Muscle of leg (tissue), 3 donors: ENCODE measurements at regions not wholly inside any gene's neighbourhood (a gene's known extent, or its start where the extent isn't known, plus 50 kb on each side); places are given as distances from the start of the nearest gene placed in this dataset.
A peak's percentile ranks its signal among the peaks of the same experiment; 100 is the strongest.

ENCODE experiments used
- DNase-seq: peaks from one replicate; pipeline ENCODE4 v3.0.0; 2013
- H3K27ac ChIP-seq: one replicate; pipeline ENCODE4 v1.5.1; 2013; ENCODE audit warnings: mild to moderate bottlenecking, low read length, control low read depth
- H3K27me3 ChIP-seq: one replicate; pipeline ENCODE4 v1.6.1; 2013; ENCODE audit warnings: low read length; ENCODE audit not compliant: control insufficient read depth, insufficient read depth
- H3K36me3 ChIP-seq: one replicate; pipeline ENCODE4 v1.6.1; 2013; ENCODE audit warnings: low read length; ENCODE audit not compliant: control insufficient read depth, insufficient read depth
- H3K4me1 ChIP-seq: one replicate; pipeline ENCODE4 v1.6.1; 2013; ENCODE audit warnings: low read length; ENCODE audit not compliant: control insufficient read depth, insufficient read depth
- H3K4me3 ChIP-seq: one replicate; pipeline ENCODE4 v1.5.1; 2013; ENCODE audit warnings: low read length, control low read depth
- H3K9me3 ChIP-seq: replicated peaks from 2 replicates; pipeline ENCODE4 v1.6.1; 2013; ENCODE audit warnings: low read depth, low read length; ENCODE audit not compliant: control insufficient read depth
- WGBS: methylation state at CpG from one replicate; pipeline ENCODE4 v1.1.5; 2013; ENCODE audit warnings: missing lambda C conversion rate; ENCODE audit not compliant: insufficient coverage; 5-methylcytosine and 5-hydroxymethylcytosine counted together

DNA sequence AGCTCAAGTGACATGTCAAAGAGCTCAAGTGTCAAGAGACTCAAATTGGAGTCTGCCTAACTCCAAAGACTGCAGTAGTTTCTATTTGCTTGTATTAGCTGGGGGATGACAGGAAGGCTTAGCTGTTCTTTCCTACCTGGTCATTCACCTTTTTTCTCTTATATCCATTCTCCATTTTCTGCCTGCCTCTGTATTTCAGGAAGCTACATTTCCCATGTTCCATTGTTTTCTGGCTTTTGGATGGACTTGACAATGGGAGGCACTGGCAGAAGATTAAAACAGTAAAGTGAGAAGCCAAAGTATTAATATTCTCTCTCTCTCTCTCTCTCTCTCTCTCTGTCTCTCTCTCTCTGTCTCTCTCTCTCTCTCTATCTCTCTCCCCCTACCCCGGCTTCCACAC is 135.7 kb upstream of the ADAMTS18 start:
- no CpG with 5 or more reads among the region's 1 CpG for WGBS
- no peaks in the 10 kb centered on the region for H3K4me1 ChIP-seq
- H3K4me3 ChIP-seq = no peak overlapping the region
- H3K9me3 ChIP-seq = no peaks in the 10 kb centered on the region
- no peak overlapping the region for H3K27ac ChIP-seq
- no peaks in the 10 kb centered on the region for H3K36me3 ChIP-seq
- H3K27me3 ChIP-seq = no peaks in the 10 kb centered on the region
- DNase-seq = no peak

GRCh38 chr16:77571115-77571862 is 136.5 kb upstream of the ADAMTS18 start:
- H3K36me3 ChIP-seq = no peaks in the 10 kb centered on the region
- WGBS = no CpG with 5 or more reads among the region's 4 CpGs
- no peak overlapping the region for H3K4me3 ChIP-seq
- H3K4me1 ChIP-seq = no peaks in the 10 kb centered on the region
- H3K9me3 ChIP-seq = no peaks in the 10 kb centered on the region
- H3K27ac ChIP-seq = no peak overlapping the region
- no peaks in the 10 kb centered on the region for H3K27me3 ChIP-seq
- DNase-seq = no peak

DNA sequence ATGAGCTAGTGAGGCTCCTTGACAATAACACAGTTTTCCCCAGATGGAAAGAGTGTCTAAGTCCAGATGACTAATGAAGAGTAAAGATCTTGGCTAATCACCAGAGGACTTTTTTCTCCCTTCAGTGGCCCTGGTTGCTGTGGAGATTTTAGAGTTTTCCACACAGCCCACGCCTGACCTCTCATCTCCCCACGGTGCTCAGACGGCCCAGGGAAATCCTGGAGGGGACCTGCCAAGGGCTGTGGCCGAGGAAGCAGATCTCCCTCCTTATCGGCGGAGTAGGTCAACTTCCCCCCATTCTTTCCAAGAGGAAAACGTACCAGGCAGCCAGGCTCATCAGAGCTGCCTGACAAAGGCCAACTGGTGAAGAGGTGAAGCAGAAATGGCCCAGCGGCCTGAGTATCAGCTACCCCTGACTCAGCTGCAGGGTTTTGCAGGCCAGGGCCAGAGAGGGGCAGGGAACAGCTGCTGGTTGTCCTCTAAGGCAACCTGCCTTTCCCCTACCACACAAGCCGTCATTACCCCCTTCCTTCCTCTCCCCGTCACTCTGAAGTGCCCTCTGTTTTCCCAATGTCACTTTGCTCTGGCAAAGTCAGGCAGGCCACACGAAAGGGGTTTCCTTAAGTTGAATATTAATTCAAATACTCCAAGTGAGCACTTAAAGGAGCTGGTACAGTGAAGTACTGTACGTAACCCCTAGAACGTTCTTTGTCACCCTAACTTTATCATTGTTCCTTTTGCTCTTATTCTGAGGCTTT is 140.2 kb upstream of the ADAMTS18 start:
- H3K27me3 ChIP-seq = no peaks in the 10 kb centered on the region
- no peak overlapping the region for H3K27ac ChIP-seq
- H3K4me1 ChIP-seq = no peaks in the 10 kb centered on the region
- 47% methylated on average over 6 of the region's 13 CpGs for WGBS
- H3K4me3 ChIP-seq = no peak overlapping the region
- no peaks in the 10 kb centered on the region for H3K9me3 ChIP-seq
- peak; percentile 27 for DNase-seq
- H3K36me3 ChIP-seq = no peaks in the 10 kb centered on the region

- Histone ChIP-seq H3K4me3 (no peak overlapping the region), H3K4me1 (no peaks in the 10 kb centered on the region), H3K9me3 (no peaks in the 10 kb centered on the region), H3K36me3 (no peaks in the 10 kb centered on the region), H3K27me3 (peaks cover 3% of the 10 kb centered on the region), H3K27ac (no peak overlapping the region)
- peak; percentile 40 for DNase-seq
- 26% methylated on average over 2 of the region's 3 CpGs for WGBS
These were observed 142.9 kb upstream of the NUDT7 start for GRCh38 chr16:77579351-77579891.

GRCh38 chr16:77581706-77582105 is 140.6 kb upstream of the NUDT7 start:
- WGBS = 24% methylated on average over 2 of the region's 2 CpGs
- Histone ChIP-seq H3K36me3 (no peaks in the 10 kb centered on the region), H3K4me3 (no peak overlapping the region), H3K27me3 (peaks cover 3% of the 10 kb centered on the region), H3K4me1 (no peaks in the 10 kb centered on the region), H3K27ac (no peak overlapping the region), H3K9me3 (no peaks in the 10 kb centered on the region)
- no peak for DNase-seq

- DNase-seq = peak; percentile 60
These were observed 138.0 kb upstream of the NUDT7 start for GRCh38 chr16:77584205-77584859.

GRCh38 chr16:77585379-77586251 is 136.7 kb upstream of the NUDT7 start:
- peaks cover 10% of the 10 kb centered on the region for H3K27me3 ChIP-seq
- no peaks in the 10 kb centered on the region for H3K9me3 ChIP-seq
- no peaks in the 10 kb centered on the region for H3K4me1 ChIP-seq
- DNase-seq = no peak
- no peaks in the 10 kb centered on the region for H3K36me3 ChIP-seq
- peak overlapping the region; percentile 23 for H3K27ac ChIP-seq
- WGBS = 49% methylated on average over 10 of the region's 16 CpGs
- no peak overlapping the region for H3K4me3 ChIP-seq

More at GRCh38 chr16:77584205-77584859, 138.0 kb upstream of the NUDT7 start:
- H3K4me1 ChIP-seq = no peaks in the 10 kb centered on the region
- H3K4me3 ChIP-seq = no peak overlapping the region
- H3K27ac ChIP-seq = no peak overlapping the region
- H3K36me3 ChIP-seq = no peaks in the 10 kb centered on the region
- H3K9me3 ChIP-seq = no peaks in the 10 kb centered on the region
- WGBS = 25% methylated on average over 4 of the region's 7 CpGs
- peaks cover 10% of the 10 kb centered on the region for H3K27me3 ChIP-seq

DNA sequence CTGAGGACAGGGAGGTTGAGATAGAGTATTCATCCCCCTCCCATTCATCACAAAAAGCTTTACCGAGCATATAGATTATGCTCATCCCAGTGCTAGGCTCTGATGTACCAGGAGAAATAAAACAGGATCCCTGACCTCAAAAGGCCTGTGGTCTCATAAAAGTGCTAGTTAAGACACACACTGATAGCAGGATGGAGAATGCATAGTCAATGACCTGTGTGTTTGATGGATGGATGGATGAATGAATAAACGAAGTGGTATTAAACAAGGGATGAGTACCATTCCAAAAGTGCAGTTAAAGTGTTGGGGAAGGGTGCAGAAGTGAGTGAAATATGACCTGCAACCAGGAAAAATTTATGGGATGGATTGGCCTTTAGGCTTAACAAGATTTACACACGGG is 133.9 kb upstream of the NUDT7 start:
- Histone ChIP-seq H3K27me3 (peaks cover 7% of the 10 kb centered on the region), H3K4me1 (no peaks in the 10 kb centered on the region), H3K9me3 (no peaks in the 10 kb centered on the region), H3K27ac (no peak overlapping the region), H3K4me3 (no peak overlapping the region), H3K36me3 (no peaks in the 10 kb centered on the region)
- WGBS = 27% methylated on average over 2 of the region's 3 CpGs
- DNase-seq = no peak

DNA sequence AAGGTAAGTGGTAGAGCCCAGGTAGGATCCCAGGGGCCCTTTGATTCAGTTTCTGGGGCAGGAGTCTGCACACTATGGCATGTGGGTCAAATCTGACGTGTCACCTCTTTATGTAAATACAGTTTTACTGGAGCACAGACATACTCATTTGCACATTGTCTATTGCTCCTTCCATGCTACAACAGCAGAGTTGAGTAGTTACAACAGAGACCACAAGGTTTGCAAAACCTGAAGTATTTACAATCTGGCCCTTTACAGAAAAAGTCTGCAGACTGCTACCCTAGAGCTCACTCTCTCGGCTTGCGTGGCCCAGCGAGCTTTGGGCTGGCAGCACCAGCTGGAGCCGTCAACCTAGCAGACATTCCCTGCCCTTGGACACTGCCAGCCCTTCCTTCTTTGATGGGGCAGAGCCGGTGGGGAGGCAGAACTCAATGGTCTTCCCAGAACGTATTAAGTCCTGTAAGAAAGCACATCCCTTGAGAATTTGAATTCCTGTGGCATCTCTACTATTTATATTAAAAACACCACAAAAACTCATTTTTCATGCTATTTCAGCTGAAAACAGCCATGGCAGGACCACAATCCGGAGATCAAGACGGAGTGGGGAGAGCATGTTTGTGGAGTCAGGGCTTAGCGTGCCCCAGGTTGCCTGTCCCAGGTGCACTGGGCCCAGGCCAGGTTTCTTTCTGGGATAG is 133.1 kb upstream of the NUDT7 start:
- Histone ChIP-seq H3K4me3 (no peak overlapping the region), H3K9me3 (no peaks in the 10 kb centered on the region), H3K27me3 (peaks cover 7% of the 10 kb centered on the region), H3K27ac (no peak overlapping the region), H3K4me1 (no peaks in the 10 kb centered on the region), H3K36me3 (no peaks in the 10 kb centered on the region)
- 63% methylated on average over 6 of the region's 10 CpGs for WGBS
- no peak for DNase-seq
